PC-9 (cell line): ENCODE measurements at regions not wholly inside any gene's neighbourhood (a gene's known extent, or its start where the extent isn't known, plus 50 kb on each side); places are given as distances from the start of the nearest gene placed in this dataset.

ENCODE experiments used
- BruUV-seq: library from RNA; stranded (reverse); fragments of 400-500 nt; replicated peaks from 2 replicates; lab custom pipeline; 2021; lab: Mats Ljungman, UMichigan
- CTCF ChIA-PET: fragments of 300-600 bp; sonication (Branson Sonifier 250); formaldehyde crosslinking; loops from one replicate; lab custom pipeline; 2022; ENCODE audit warnings: antibody characterized with exemption; lab: Charles Lee
- POLR2A ChIA-PET: fragments of 300-600 bp; sonication (Branson Sonifier 250); formaldehyde crosslinking; loops from one replicate; lab custom pipeline; 2022; ENCODE audit warnings: antibody characterized with exemption; ENCODE audit not compliant: unreplicated experiment; lab: Charles Lee
- DNase-seq, 2 experiments: peaks; one replicate each; pipeline versions ENCODE4 v3.0.0 to v3.0.0-alpha.2; 2015 to 2022; ENCODE audit warnings: mixed read lengths in 1 of 2
- H2AFZ ChIP-seq: fragments of 200-600 bp; sonication (generic); 2 replicates; pipeline ENCODE4 v1.8.1; 2017; ENCODE audit warnings: antibody characterized with exemption
- H3F3A ChIP-seq: fragments of 200-600 bp; sonication (generic); 2 replicates; pipeline ENCODE4 v1.8.1; 2017; ENCODE audit warnings: antibody characterized with exemption, mild to moderate bottlenecking, low read depth; ENCODE audit not compliant: insufficient read depth
- H3K27ac ChIP-seq: fragments of 200-600 bp; sonication (generic); 2 replicates; pipeline ENCODE4 v1.6.1; 2016; ENCODE audit warnings: mixed run types
- H3K27me3 ChIP-seq: fragments of 200-600 bp; sonication (generic); 2 replicates; pipeline ENCODE4 v1.6.1; 2016; ENCODE audit warnings: low read depth, mixed run types; ENCODE audit not compliant: insufficient read depth
- H3K36me3 ChIP-seq: fragments of 200-600 bp; sonication (generic); 2 replicates; pipeline ENCODE4 v1.6.1; 2016; ENCODE audit warnings: low read depth, mixed run types
- H3K4me1 ChIP-seq: fragments of 200-600 bp; sonication (generic); replicated peaks from 2 replicates; pipeline ENCODE4 v1.6.1; 2016; ENCODE audit warnings: mixed run types; ENCODE audit not compliant: insufficient read depth
- H3K4me2 ChIP-seq: fragments of 200-600 bp; sonication (generic); 2 replicates; pipeline ENCODE4 v1.6.1; 2017; ENCODE audit warnings: mixed run types
- H3K4me3 ChIP-seq: fragments of 200-600 bp; sonication (generic); 2 replicates; pipeline ENCODE4 v1.6.1; 2016; ENCODE audit warnings: mixed run types
- H3K79me2 ChIP-seq: fragments of 200-600 bp; sonication (generic); 2 replicates; pipeline ENCODE4 v1.6.1; 2017; ENCODE audit warnings: low read depth, mixed run types
- H3K9me2 ChIP-seq: fragments of 200-600 bp; sonication (generic); 2 replicates; pipeline ENCODE4 v1.8.1; 2017; ENCODE audit warnings: mild to moderate bottlenecking; ENCODE audit not compliant: insufficient read depth
- H3K9me3 ChIP-seq: fragments of 200-600 bp; sonication (generic); 2 replicates; pipeline ENCODE4 v1.8.1; 2016; ENCODE audit warnings: low read depth; ENCODE audit not compliant: insufficient read depth
- H4K20me1 ChIP-seq: fragments of 200-600 bp; sonication (generic); 2 replicates; pipeline ENCODE4 v1.8.1; 2017; ENCODE audit not compliant: insufficient read depth
- EZH2 ChIP-seq: fragments of 200-600 bp; sonication (generic); IDR thresholded peaks from 2 replicates; pipeline ENCODE4 v1.8.0; 2017; ENCODE audit warnings: antibody characterized with exemption, low read depth
- intact Hi-C: fragments of 100-400 bp; cut with micrococcal nuclease; formaldehyde crosslinking; loops from one replicate; pipeline ENCODE4 v1.10.0; 2022; ENCODE audit not compliant: unreplicated experiment
- TF ChIP-seq, protein P1 (sequence below): fragments of 200-600 bp; sonication (generic); conservative IDR thresholded peaks from 2 replicates; pipeline ENCODE4 v1.6.1; 2017; ENCODE audit warnings: mixed run types, antibody characterized with exemption, mild to moderate bottlenecking, moderate library complexity

- ChIA-PET CTCF (no interaction called here), POLR2A (no interaction called here)
- Histone ChIP-seq H2AFZ (no peak overlapping the region), H3K4me3 (no peak overlapping the region), H3K9me2 (no peaks in the 10 kb centered on the region), H3K9me3 (no peaks in the 10 kb centered on the region), H3K27ac (no peak overlapping the region), H3K36me3 (no peaks in the 10 kb centered on the region), H4K20me1 (no peaks in the 10 kb centered on the region), H3K4me2 (no peak overlapping the region), H3K27me3 (no peaks in the 10 kb centered on the region), H3F3A (no peaks in the 10 kb centered on the region), H3K4me1 (peaks cover 5% of the 10 kb centered on the region), H3K79me2 (no peaks in the 10 kb centered on the region)
- BruUV-seq = no TSS peak
- TF ChIP-seq, protein P1, sequence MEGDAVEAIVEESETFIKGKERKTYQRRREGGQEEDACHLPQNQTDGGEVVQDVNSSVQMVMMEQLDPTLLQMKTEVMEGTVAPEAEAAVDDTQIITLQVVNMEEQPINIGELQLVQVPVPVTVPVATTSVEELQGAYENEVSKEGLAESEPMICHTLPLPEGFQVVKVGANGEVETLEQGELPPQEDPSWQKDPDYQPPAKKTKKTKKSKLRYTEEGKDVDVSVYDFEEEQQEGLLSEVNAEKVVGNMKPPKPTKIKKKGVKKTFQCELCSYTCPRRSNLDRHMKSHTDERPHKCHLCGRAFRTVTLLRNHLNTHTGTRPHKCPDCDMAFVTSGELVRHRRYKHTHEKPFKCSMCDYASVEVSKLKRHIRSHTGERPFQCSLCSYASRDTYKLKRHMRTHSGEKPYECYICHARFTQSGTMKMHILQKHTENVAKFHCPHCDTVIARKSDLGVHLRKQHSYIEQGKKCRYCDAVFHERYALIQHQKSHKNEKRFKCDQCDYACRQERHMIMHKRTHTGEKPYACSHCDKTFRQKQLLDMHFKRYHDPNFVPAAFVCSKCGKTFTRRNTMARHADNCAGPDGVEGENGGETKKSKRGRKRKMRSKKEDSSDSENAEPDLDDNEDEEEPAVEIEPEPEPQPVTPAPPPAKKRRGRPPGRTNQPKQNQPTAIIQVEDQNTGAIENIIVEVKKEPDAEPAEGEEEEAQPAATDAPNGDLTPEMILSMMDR = no peak
- no peak for TF ChIP-seq EZH2
- intact Hi-C loops = no loop called here
- no peak for DNase-seq
Measured at GRCh38 chrX:9335251-9335650, 129.6 kb upstream of the TBL1X start.

DNA sequence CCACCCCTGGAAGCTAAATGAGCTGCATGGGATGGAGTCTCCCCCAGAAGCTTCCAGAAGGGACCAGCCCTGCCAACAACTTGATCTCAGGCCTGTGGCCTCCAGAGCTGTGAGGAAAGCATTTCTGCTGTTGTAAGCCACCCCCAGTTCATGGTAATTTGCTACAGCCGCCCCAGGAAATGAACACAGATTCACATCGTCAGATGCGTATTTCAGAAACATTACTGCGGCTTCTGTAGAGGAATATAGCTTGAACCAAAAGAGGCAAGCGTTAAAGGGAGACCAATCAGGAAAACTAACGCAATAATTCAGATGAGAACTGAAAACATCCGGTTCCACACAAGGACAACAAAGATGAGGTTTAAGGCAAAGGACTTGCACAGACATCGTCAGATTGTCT is 128.4 kb upstream of the TBL1X start:
- H3K4me3 ChIP-seq = no peak overlapping the region
- POLR2A ChIA-PET = interaction anchor here (0.6 kb wide), 1 partner anchor 296 kb away, joined by 3 read pairs; no protein-coding TSS in a partner anchor
- BruUV-seq = no TSS peak

GRCh38 chrX:9337046-9337445 is 127.8 kb upstream of the TBL1X start:
- Histone ChIP-seq H3F3A (0 out of 2 replicates have a peak, but pooled peaks cover 5% of the 10 kb centered on the region), H3K9me3 (no peaks in the 10 kb centered on the region), H4K20me1 (no peaks in the 10 kb centered on the region), H3K36me3 (no peaks in the 10 kb centered on the region), H3K27ac (no peak overlapping the region), H3K27me3 (no peaks in the 10 kb centered on the region), H3K9me2 (no peaks in the 10 kb centered on the region), H3K79me2 (no peaks in the 10 kb centered on the region), H3K4me1 (peaks cover 19% of the 10 kb centered on the region), H3K4me3 (no peak overlapping the region), H2AFZ (no peak overlapping the region), H3K4me2 (no peak overlapping the region)
- no peak for TF ChIP-seq EZH2
- TF ChIP-seq, protein P1 = no peak
- DNase-seq = no peak
- intact Hi-C loops = no loop called here
- CTCF ChIA-PET = no interaction called here
- BruUV-seq = no TSS peak
- POLR2A ChIA-PET = no interaction called here

More for the DNA sequence above, 128.4 kb upstream of the TBL1X start:
- TF ChIP-seq, protein P1 = no peak
- TF ChIP-seq EZH2 = no peak
- Histone ChIP-seq H3K79me2 (no peaks in the 10 kb centered on the region), H3K9me2 (no peaks in the 10 kb centered on the region), H3K4me2 (no peak overlapping the region), H3K4me1 (peaks cover 16% of the 10 kb centered on the region), H4K20me1 (no peaks in the 10 kb centered on the region), H2AFZ (no peak overlapping the region), H3F3A (0 out of 2 replicates have a peak, but pooled peaks cover 5% of the 10 kb centered on the region), H3K27ac (no peak overlapping the region), H3K36me3 (no peaks in the 10 kb centered on the region), H3K27me3 (no peaks in the 10 kb centered on the region), H3K9me3 (no peaks in the 10 kb centered on the region)
- intact Hi-C loops = no loop called here
- CTCF ChIA-PET = no interaction called here
- no peak for DNase-seq
